Chondrocyte (in vitro differentiated cells): ENCODE measurements at regions not wholly inside any gene's neighbourhood (a gene's known extent, or its start where the extent isn't known, plus 50 kb on each side); places are given as distances from the start of the nearest gene placed in this dataset.

Experiments used
- DNase-seq: peaks from one replicate; pipeline ENCODE4 v3.0.0; 2021; ENCODE audit warnings: mixed read lengths, low spot score
- H3K27ac Mint-ChIP-seq: one replicate; pipeline ENCODE4 v1.8.0; 2021; ENCODE audit warnings: mild to moderate bottlenecking, moderate library complexity, mixed read lengths; ENCODE audit not compliant: unreplicated experiment
- H3K27me3 Mint-ChIP-seq: 2 replicates; pipeline ENCODE4 v1.8.0; 2021; ENCODE audit warnings: low read depth, mixed read lengths
- H3K36me3 Mint-ChIP-seq: 2 replicates; pipeline ENCODE4 v1.8.0; 2021; ENCODE audit warnings: low read depth, mixed read lengths
- H3K4me1 Mint-ChIP-seq: 2 replicates; pipeline ENCODE4 v1.8.0; 2021; ENCODE audit warnings: low read depth, mild to moderate bottlenecking, mixed read lengths
- H3K4me3 Mint-ChIP-seq: one replicate; pipeline ENCODE4 v1.8.0; 2021; ENCODE audit warnings: mild to moderate bottlenecking, moderate library complexity, mixed read lengths; ENCODE audit not compliant: unreplicated experiment
- H3K9me3 Mint-ChIP-seq: 2 replicates; pipeline ENCODE4 v1.8.0; 2021; ENCODE audit warnings: low read depth, mixed read lengths
- TF ChIP-seq, protein P1 (sequence below): fragments of 200-600 bp; sonication (generic); IDR thresholded peaks from 2 replicates; pipeline ENCODE4 v1.5.0; 2021; ENCODE audit warnings: antibody characterized with exemption, mild to moderate bottlenecking, moderate library complexity

DNA sequence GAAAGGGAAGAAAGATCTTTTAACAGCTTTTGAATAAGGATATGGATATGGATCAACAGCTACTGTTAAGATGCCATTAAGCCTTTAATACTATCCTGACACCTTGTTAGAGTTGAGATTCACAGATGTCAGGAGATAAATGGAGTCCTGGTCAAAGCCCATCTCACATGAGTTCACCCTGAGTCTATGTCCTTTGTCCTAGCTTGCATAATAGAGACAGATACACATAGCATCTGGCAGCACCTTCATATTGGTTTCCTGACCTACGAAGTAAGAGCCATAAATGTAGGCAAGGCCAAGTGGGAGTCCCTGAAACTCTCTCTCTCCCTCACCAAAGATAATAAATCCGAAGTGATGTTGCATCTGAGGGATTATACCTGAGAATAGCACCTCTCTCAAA lies 79.1 kb upstream of the F13A1 start:
- no peaks in the 10 kb centered on the region for H3K27me3 Mint-ChIP-seq
- H3K27ac Mint-ChIP-seq = no peak overlapping the region
- H3K4me3 Mint-ChIP-seq = no peak overlapping the region
- peaks cover 5% of the 10 kb centered on the region for H3K4me1 Mint-ChIP-seq
- TF ChIP-seq, protein P1, sequence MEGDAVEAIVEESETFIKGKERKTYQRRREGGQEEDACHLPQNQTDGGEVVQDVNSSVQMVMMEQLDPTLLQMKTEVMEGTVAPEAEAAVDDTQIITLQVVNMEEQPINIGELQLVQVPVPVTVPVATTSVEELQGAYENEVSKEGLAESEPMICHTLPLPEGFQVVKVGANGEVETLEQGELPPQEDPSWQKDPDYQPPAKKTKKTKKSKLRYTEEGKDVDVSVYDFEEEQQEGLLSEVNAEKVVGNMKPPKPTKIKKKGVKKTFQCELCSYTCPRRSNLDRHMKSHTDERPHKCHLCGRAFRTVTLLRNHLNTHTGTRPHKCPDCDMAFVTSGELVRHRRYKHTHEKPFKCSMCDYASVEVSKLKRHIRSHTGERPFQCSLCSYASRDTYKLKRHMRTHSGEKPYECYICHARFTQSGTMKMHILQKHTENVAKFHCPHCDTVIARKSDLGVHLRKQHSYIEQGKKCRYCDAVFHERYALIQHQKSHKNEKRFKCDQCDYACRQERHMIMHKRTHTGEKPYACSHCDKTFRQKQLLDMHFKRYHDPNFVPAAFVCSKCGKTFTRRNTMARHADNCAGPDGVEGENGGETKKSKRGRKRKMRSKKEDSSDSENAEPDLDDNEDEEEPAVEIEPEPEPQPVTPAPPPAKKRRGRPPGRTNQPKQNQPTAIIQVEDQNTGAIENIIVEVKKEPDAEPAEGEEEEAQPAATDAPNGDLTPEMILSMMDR = no peak
- no peaks in the 10 kb centered on the region for H3K36me3 Mint-ChIP-seq
- H3K9me3 Mint-ChIP-seq = no peaks in the 10 kb centered on the region
- no peak for DNase-seq

DNA sequence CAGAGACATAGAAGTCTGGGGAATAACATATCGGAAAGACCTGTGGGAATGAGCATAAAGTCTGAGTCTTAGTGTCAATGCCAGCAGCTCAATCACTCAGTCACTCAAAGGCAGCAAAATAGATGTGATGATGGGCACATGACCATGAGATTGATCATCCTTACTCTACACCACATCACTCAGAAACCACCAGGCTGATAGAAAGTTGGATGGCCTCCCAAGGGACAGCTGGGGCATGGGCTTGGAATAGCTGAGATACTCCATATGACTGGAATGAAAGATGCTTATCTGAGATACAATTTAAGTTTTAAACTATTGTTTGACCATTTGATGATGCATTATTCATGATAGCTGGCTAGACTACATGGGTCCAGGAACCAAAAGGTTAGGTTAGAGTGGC lies 80.9 kb upstream of the F13A1 start:
- H3K36me3 Mint-ChIP-seq = no peaks in the 10 kb centered on the region
- no peaks in the 10 kb centered on the region for H3K27me3 Mint-ChIP-seq
- DNase-seq = no peak
- no peaks in the 10 kb centered on the region for H3K4me1 Mint-ChIP-seq
- H3K27ac Mint-ChIP-seq = no peak overlapping the region
- no peaks in the 10 kb centered on the region for H3K9me3 Mint-ChIP-seq
- TF ChIP-seq, protein P1 = no peak
- no peak overlapping the region for H3K4me3 Mint-ChIP-seq

DNA sequence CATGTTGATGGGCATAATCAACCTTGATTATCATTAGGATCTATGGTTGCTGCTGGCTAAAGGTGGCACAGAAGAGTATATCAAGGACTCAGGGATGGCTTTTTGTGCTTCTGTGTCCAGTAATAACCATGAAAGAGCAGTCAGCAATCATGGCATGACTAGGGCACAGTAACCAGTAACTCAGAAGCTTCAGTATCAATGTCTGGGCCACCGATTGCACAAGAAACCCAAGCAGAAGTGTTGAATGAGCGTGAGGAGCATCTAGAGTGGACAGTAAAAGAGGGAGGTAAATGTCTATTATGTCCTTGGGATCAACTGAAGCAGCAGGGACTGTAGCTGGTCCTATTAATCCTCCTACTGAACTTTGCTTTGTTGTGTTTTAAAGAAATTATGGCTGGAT lies 81.5 kb upstream of the F13A1 start:
- DNase-seq = no peak
- H3K4me1 Mint-ChIP-seq = no peaks in the 10 kb centered on the region
- no peak overlapping the region for H3K27ac Mint-ChIP-seq
- TF ChIP-seq, protein P1 = no peak
- H3K36me3 Mint-ChIP-seq = no peaks in the 10 kb centered on the region
- no peak overlapping the region for H3K4me3 Mint-ChIP-seq
- no peaks in the 10 kb centered on the region for H3K27me3 Mint-ChIP-seq
- no peaks in the 10 kb centered on the region for H3K9me3 Mint-ChIP-seq

DNA sequence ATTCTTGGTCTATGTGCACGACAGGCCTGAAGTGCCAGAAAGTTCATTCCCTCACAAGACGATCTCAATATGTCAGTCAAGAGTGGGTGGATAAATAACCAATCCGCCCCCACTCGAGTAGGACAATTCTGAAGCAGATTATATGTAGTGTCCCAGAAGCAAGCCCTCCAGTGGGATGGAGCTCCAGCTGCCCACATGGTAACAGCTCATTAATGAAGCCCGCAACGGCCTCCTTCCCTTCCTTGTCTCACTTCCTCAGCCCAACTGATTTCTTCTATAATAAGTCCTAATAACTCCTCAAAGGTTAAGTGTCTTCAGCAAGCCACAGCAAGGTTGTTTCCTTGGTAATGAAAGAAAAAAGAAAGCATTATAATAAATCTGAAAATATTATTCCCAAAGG lies 82.1 kb upstream of the F13A1 start:
- no peaks in the 10 kb centered on the region for H3K9me3 Mint-ChIP-seq
- no peaks in the 10 kb centered on the region for H3K4me1 Mint-ChIP-seq
- TF ChIP-seq, protein P1 = no peak
- H3K4me3 Mint-ChIP-seq = no peak overlapping the region
- H3K36me3 Mint-ChIP-seq = no peaks in the 10 kb centered on the region
- no peak for DNase-seq
- no peaks in the 10 kb centered on the region for H3K27me3 Mint-ChIP-seq
- no peak overlapping the region for H3K27ac Mint-ChIP-seq

DNA sequence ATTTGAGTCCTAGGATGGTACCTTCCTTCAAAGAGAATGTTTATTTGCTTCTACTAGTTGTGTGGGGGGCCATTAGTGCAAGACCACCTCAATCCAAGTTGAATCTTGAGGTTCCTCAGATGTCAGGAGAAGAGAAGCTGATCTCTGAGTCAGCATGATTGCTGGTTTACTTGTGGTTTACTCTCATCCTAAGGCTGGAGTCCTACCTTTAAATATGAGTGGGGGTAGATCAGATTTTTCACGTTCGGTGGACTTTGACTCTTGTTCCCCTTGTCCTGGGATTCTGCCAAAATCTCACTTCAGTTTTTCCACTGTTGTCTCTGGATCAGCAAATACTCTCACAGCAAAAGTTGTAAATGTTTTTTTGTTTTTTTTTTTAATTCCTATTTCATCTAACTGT lies 84.6 kb upstream of the F13A1 start:
- Mint-ChIP-seq H3K36me3 (no peaks in the 10 kb centered on the region), H3K4me3 (no peak overlapping the region), H3K9me3 (no peaks in the 10 kb centered on the region), H3K4me1 (peaks cover 10% of the 10 kb centered on the region), H3K27me3 (no peaks in the 10 kb centered on the region), H3K27ac (no peak overlapping the region)
- TF ChIP-seq, protein P1 = no peak
- no peak for DNase-seq
